Activated B cell treated with CpG ODN at 0.5 μM for 24 hours (primary cell): ENCODE measurements at regions not wholly inside any gene's neighbourhood (a gene's known extent, or its start where the extent isn't known, plus 50 kb on each side); places are given as distances from the start of the nearest gene placed in this dataset.

Experiments
- ATAC-seq: fragments of 200-7000 bp; cut with Tn5 transposase; one replicate; pipeline ENCODE4 v1.10.0; 2021; ENCODE audit warnings: low read depth, mild to moderate bottlenecking, moderate library complexity
- CTCF ChIA-PET: fragments of 350-600 bp; sonication (Branson Sonifier 250); formaldehyde crosslinking; loops from one replicate; lab custom pipeline; 2021; ENCODE audit warnings: antibody characterized with exemption; lab: Charles Lee
- POLR2A ChIA-PET: fragments of 350-600 bp; sonication (Branson Sonifier 250); formaldehyde crosslinking; loops from one replicate; lab custom pipeline; 2021; ENCODE audit warnings: antibody characterized with exemption; lab: Charles Lee
- DNase-seq: peaks from one replicate; pipeline ENCODE4 v3.0.0; 2022
- H3K27ac Mint-ChIP-seq: one replicate; pipeline ENCODE4 v1.8.0; 2020; ENCODE audit warnings: mixed read lengths
- H3K27me3 Mint-ChIP-seq: one replicate; pipeline ENCODE4 v1.8.0; 2021; ENCODE audit warnings: mixed read lengths
- H3K36me3 Mint-ChIP-seq: one replicate; pipeline ENCODE4 v1.8.0; 2021; ENCODE audit warnings: low read depth, mixed read lengths
- H3K4me1 Mint-ChIP-seq: one replicate; pipeline ENCODE4 v1.8.0; 2021; ENCODE audit warnings: mixed read lengths
- H3K4me3 Mint-ChIP-seq: one replicate; pipeline ENCODE4 v1.8.0; 2020; ENCODE audit warnings: mild to moderate bottlenecking, mixed read lengths
- H3K9me3 Mint-ChIP-seq: one replicate; pipeline ENCODE4 v1.8.0; 2020; ENCODE audit warnings: mixed read lengths
- intact Hi-C: fragments of 100-400 bp; cut with micrococcal nuclease; formaldehyde crosslinking; loops from one replicate; pipeline ENCODE4 v1.15.1; 2024
- TF ChIP-seq, protein P1 (sequence below): fragments of 200-600 bp; IDR thresholded peaks from one replicate; pipeline ENCODE4 v1.8.0; 2022; ENCODE audit warnings: antibody characterized with exemption, mild to moderate bottlenecking

DNA sequence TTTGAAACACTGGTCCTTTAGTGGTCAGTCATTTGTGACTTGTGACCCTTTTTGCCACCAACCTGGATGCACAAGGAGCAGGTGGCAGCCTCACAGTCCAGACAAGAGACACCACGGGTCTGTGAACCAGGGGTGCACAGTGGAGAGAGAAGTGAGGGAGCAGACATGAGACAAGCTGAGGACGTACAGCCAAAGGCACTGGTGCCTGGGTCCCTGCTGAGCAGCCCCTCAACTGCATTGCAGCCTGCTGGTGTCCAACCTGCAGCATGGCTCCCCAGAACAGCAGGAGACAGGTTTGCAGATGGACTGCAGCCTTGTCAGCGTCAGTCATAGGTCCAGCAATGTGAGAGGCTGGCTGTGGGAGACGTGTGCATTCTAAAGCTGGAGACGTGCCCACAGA, 124.2 kb upstream of the FSTL4 start:
- H3K9me3 Mint-ChIP-seq, result no peaks in the 10 kb centered on the region
- intact Hi-C loops, result no loop called here
- no peak overlapping the region for H3K27ac Mint-ChIP-seq
- DNase-seq, result no peak
- no peak for ATAC-seq
- no peaks in the 10 kb centered on the region for H3K27me3 Mint-ChIP-seq
- TF ChIP-seq, protein P1, sequence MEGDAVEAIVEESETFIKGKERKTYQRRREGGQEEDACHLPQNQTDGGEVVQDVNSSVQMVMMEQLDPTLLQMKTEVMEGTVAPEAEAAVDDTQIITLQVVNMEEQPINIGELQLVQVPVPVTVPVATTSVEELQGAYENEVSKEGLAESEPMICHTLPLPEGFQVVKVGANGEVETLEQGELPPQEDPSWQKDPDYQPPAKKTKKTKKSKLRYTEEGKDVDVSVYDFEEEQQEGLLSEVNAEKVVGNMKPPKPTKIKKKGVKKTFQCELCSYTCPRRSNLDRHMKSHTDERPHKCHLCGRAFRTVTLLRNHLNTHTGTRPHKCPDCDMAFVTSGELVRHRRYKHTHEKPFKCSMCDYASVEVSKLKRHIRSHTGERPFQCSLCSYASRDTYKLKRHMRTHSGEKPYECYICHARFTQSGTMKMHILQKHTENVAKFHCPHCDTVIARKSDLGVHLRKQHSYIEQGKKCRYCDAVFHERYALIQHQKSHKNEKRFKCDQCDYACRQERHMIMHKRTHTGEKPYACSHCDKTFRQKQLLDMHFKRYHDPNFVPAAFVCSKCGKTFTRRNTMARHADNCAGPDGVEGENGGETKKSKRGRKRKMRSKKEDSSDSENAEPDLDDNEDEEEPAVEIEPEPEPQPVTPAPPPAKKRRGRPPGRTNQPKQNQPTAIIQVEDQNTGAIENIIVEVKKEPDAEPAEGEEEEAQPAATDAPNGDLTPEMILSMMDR, result no peak
- CTCF ChIA-PET, result no interaction called here
- POLR2A ChIA-PET, result no interaction called here
- no peaks in the 10 kb centered on the region for H3K36me3 Mint-ChIP-seq
- H3K4me3 Mint-ChIP-seq, result no peak overlapping the region
- no peaks in the 10 kb centered on the region for H3K4me1 Mint-ChIP-seq

DNA sequence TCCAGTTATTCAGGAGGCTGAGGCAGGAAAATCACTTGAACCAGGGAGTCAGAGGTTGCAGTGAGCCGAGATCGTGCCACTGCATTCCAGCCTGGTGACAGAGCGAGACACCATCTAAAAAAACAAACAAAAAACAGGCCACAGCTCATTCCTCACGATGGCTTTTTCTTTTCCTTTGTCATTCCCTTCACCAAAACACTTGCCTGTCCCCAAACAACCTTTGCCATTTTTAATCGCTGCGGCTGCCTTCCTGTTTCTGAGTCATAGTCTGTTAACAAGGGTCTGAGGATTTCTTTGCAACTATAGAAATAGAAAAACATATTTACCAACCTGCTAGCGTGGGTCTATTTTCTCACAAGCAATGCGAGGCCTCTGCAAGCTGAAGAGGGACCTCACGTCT, 123.0 kb upstream of the FSTL4 start:
- peaks cover under 1% of the 10 kb centered on the region for H3K9me3 Mint-ChIP-seq
- H3K27ac Mint-ChIP-seq, result no peak overlapping the region
- no peaks in the 10 kb centered on the region for H3K4me1 Mint-ChIP-seq
- H3K27me3 Mint-ChIP-seq, result no peaks in the 10 kb centered on the region
- ChIA-PET POLR2A (no interaction called here), CTCF (no interaction called here)
- H3K36me3 Mint-ChIP-seq, result no peaks in the 10 kb centered on the region
- intact Hi-C loops, result no loop called here
- DNase-seq (no peak), ATAC-seq (no peak)
- TF ChIP-seq, protein P1, result no peak
- H3K4me3 Mint-ChIP-seq, result no peak overlapping the region

DNA sequence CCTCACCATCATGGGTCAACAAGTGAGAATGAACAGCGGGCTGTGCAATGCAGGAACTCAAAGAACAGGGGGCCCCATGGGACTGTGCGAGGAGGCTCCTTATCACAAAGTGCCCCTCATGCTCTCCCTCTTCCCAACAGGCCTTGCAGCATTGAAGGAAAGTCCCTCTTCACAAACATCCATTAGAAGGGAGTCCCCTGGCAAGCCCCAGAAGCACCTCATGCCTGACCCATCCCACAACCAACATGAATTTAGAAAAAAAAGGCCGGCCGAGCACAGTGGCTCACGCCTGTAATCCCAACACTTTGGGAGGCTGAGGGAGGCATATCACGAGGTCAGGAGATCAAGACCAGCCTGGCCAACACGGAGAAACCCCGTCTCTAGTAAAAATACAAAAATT, 122.6 kb upstream of the FSTL4 start:
- CTCF ChIA-PET, result no interaction called here
- no peak for ATAC-seq
- no peaks in the 10 kb centered on the region for H3K36me3 Mint-ChIP-seq
- intact Hi-C loops, result no loop called here
- no peaks in the 10 kb centered on the region for H3K27me3 Mint-ChIP-seq
- DNase-seq, result no peak
- no peak overlapping the region for H3K4me3 Mint-ChIP-seq
- TF ChIP-seq, protein P1, result no peak
- peaks cover 5% of the 10 kb centered on the region for H3K9me3 Mint-ChIP-seq
- POLR2A ChIA-PET, result no interaction called here
- no peak overlapping the region for H3K27ac Mint-ChIP-seq
- no peaks in the 10 kb centered on the region for H3K4me1 Mint-ChIP-seq

DNA sequence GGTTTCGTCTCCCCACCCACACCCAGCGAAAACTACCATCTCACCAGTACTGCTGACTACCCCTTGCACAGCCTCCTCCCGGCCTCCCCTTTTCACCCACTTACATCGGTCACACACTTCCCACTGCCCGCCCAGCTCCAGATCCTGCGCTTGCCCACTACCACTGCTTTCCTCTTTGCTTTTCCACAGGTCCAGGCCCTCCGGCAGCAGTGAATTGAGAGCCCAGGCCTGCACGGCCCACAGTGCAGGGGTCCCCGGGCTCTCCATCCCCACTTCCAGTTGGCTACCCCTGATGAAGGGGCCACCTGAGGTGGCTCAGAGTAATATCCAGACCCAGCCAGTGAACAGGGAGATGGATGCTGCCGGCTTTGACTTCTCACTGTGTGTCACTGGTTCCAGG, 120.2 kb upstream of the FSTL4 start:
- no peak for DNase-seq
- no peaks in the 10 kb centered on the region for H3K4me1 Mint-ChIP-seq
- H3K36me3 Mint-ChIP-seq, result no peaks in the 10 kb centered on the region
- peaks cover 6% of the 10 kb centered on the region for H3K9me3 Mint-ChIP-seq
- intact Hi-C loops, result no loop called here
- no peak overlapping the region for H3K27ac Mint-ChIP-seq
- H3K27me3 Mint-ChIP-seq, result peaks cover 2% of the 10 kb centered on the region
- H3K4me3 Mint-ChIP-seq, result no peak overlapping the region
- ChIA-PET CTCF (no interaction called here), POLR2A (no interaction called here)
- no peak for ATAC-seq
- TF ChIP-seq, protein P1, result no peak

DNA sequence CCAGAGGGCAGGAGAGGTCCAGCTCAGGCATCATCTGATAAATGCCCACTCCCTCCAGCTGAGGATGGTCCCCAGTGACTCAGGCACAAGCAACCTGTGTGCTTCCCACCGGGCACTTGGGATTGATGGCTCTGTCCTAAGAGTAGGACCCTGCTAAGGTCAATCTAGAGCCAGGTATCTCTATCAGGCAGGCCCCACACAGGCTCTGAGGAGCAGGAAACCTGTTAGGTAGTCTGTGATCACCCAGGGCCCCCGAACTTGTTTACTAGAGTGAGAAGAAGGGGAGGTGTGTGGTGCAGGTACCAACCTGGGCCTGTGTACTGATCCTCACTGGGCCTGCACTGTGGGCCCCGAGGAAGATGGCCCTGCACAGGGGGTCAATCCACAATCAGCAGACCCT, 119.6 kb upstream of the FSTL4 start:
- Mint-ChIP-seq H3K4me3 (no peak overlapping the region), H3K4me1 (no peaks in the 10 kb centered on the region), H3K36me3 (no peaks in the 10 kb centered on the region), H3K9me3 (peaks cover 6% of the 10 kb centered on the region), H3K27me3 (peaks cover 2% of the 10 kb centered on the region), H3K27ac (no peak overlapping the region)
- intact Hi-C loops, result no loop called here
- ATAC-seq (no peak), DNase-seq (no peak)
- TF ChIP-seq, protein P1, result no peak
- ChIA-PET POLR2A (no interaction called here), CTCF (no interaction called here)
